ENCODE measurements at regions not wholly inside any gene's neighbourhood (a gene's known extent, or its start where the extent isn't known, plus 50 kb on each side); places are given as distances from the start of the nearest gene placed in this dataset.
"Not testable (repeated sequence)": the region's sequence is repeated elsewhere in the genome, so short reads cannot be mapped to it uniquely, and the experiment has no call there.

GRCh38 chr1:187759825-187760333 lies 931.1 kb downstream of the PLA2G4A start:
- no peak for DNase-seq

GRCh38 chr1:187762118-187762517 lies 933.4 kb downstream of the PLA2G4A start:
- no peak for DNase-seq

GRCh38 chr1:187763465-187763864 lies 934.7 kb downstream of the PLA2G4A start:
- no peak for DNase-seq

- no peak for DNase-seq
These were observed 935.2 kb downstream of the PLA2G4A start for GRCh38 chr1:187763976-187764375.

- no peak for DNase-seq
These were observed 942.6 kb downstream of the PLA2G4A start for GRCh38 chr1:187771396-187771795.

GRCh38 chr1:187773168-187773567 lies 944.4 kb downstream of the PLA2G4A start:
- DNase-seq, result no peak

- no peak for DNase-seq
These were observed 959.0 kb downstream of the PLA2G4A start for GRCh38 chr1:187787736-187788135.

GRCh38 chr1:187788718-187789117 lies 960.0 kb downstream of the PLA2G4A start:
- no peak for DNase-seq

- no peak for DNase-seq
These were observed 962.0 kb downstream of the PLA2G4A start for GRCh38 chr1:187790724-187791123.

- no peak for DNase-seq
These were observed 965.8 kb downstream of the PLA2G4A start for GRCh38 chr1:187794561-187794960.

GRCh38 chr1:187809549-187809948 lies 980.8 kb downstream of the PLA2G4A start:
- DNase-seq, result no peak

- no peak for DNase-seq
These were observed 987.9 kb downstream of the PLA2G4A start for GRCh38 chr1:187816646-187817045.

- DNase-seq, result no peak
These were observed 989.0 kb downstream of the PLA2G4A start for GRCh38 chr1:187817782-187818181.

- DNase-seq, result no peak
These were observed 990.3 kb downstream of the PLA2G4A start for GRCh38 chr1:187819086-187819485.

- no peak for DNase-seq
These were observed 1007.8 kb downstream of the PLA2G4A start for GRCh38 chr1:187836557-187836956.

GRCh38 chr1:187837787-187838186 lies 1009.0 kb downstream of the PLA2G4A start:
- no peak for DNase-seq

GRCh38 chr1:187838335-187839293 lies 1009.9 kb downstream of the PLA2G4A start:
- no peak for DNase-seq

- no peak for DNase-seq
These were observed 1011.1 kb downstream of the PLA2G4A start for GRCh38 chr1:187839873-187840272.

- DNase-seq, result no peak
These were observed 1011.8 kb downstream of the PLA2G4A start for GRCh38 chr1:187840557-187840956.

- no peak for DNase-seq
These were observed 1013.8 kb downstream of the PLA2G4A start for GRCh38 chr1:187842406-187843165.

- no peak for DNase-seq
These were observed 1015.6 kb downstream of the PLA2G4A start for GRCh38 chr1:187844313-187844712.

- DNase-seq, result no peak
These were observed 1018.8 kb downstream of the PLA2G4A start for GRCh38 chr1:187847531-187847930.

- DNase-seq, result no peak
These were observed 1019.6 kb downstream of the PLA2G4A start for GRCh38 chr1:187848321-187848720.

GRCh38 chr1:187850146-187850545 lies 1021.4 kb downstream of the PLA2G4A start:
- not testable (repeated sequence) for DNase-seq
